Esophagus squamous epithelium (tissue), 4 donors: ENCODE measurements at regions not wholly inside any gene's neighbourhood (a gene's known extent, or its start where the extent isn't known, plus 50 kb on each side); places are given as distances from the start of the nearest gene placed in this dataset.

ENCODE experiments used
- POLR2A ChIP-seq, 4 donors: fragments of 450-650 bp; IDR thresholded peaks; one replicate each; pipeline ENCODE4 v1.6.1; 2017; ENCODE audit warnings: antibody characterized with exemption in 4 of 4, mild to moderate bottlenecking in 4 of 4, moderate library complexity in 3 of 4
- TF ChIP-seq, protein P1 (sequence below), 6 experiments: fragments of 450-650 bp in 4 of 6; fragments of 200-600 bp in 2 of 6; sonication (generic) in 2 of 6; IDR thresholded peaks; one replicate each; pipeline ENCODE4 v1.5.1; 2016 to 2019; ENCODE audit warnings: antibody characterized with exemption in 6 of 6, mild to moderate bottlenecking in 4 of 6, moderate library complexity in 4 of 6

DNA sequence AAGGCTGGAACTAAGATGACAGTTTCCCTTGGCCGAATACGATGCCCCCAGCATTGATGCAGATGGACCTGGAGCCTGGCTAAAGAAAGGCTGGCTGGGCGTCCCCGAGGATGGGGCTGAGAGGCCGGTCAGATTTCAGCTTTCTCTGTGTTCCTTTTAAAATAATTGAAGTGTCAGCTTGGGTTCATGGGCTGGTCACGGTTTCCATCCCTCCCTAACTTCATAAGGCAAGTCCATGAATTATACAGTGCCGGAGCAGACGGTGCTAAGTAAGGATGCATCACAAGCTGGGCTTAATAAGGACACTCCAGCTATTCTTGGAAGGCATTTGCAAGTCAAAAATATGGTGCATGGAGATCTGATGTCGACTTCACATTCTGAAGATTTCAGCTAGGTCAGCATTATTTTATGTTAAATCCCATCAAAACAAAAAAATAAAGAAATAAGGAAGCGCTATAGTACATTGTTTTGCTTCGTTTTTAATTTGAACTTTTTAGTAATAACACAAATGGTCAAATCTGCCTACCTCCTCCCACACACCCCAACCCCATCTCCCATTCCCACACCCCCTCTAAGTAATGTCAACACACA is 220.8 kb downstream of the RPLP1 start:
- TF ChIP-seq POLR2A (IDR thresholded peaks at IDR 0.05): no peak
- TF ChIP-seq, protein P1, sequence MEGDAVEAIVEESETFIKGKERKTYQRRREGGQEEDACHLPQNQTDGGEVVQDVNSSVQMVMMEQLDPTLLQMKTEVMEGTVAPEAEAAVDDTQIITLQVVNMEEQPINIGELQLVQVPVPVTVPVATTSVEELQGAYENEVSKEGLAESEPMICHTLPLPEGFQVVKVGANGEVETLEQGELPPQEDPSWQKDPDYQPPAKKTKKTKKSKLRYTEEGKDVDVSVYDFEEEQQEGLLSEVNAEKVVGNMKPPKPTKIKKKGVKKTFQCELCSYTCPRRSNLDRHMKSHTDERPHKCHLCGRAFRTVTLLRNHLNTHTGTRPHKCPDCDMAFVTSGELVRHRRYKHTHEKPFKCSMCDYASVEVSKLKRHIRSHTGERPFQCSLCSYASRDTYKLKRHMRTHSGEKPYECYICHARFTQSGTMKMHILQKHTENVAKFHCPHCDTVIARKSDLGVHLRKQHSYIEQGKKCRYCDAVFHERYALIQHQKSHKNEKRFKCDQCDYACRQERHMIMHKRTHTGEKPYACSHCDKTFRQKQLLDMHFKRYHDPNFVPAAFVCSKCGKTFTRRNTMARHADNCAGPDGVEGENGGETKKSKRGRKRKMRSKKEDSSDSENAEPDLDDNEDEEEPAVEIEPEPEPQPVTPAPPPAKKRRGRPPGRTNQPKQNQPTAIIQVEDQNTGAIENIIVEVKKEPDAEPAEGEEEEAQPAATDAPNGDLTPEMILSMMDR (IDR thresholded peaks at IDR 0.05): no peak
